ENCODE measurements at regions not wholly inside any gene's neighbourhood (a gene's known extent, or its start where the extent isn't known, plus 50 kb on each side); places are given as distances from the start of the nearest gene placed in this dataset.

DNA sequence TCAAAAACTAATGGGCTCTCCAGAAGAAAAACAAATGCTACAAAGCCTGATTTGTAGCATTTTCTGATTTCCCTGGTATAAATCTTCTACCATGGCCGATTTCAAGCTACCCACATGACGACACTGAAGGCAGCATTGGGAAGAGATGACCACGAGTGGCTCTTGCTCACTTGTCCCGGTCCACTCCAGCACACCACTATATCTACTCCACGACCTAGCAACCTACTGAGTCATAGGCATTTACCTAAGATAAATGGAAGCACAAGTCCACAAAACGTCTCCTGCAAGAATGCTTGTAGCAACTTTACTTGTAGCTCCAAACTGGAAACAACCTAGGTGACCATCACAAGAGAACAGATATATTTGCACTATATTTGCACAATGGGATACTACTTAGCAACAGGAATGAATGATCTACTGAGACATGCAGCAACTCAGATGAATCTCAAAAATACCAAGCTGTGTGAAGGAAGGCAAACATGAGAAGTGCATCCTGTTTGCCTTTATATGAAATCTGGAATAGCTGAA, 60.8 kb upstream of the HES1 start:
- no peak for DNase-seq

DNA sequence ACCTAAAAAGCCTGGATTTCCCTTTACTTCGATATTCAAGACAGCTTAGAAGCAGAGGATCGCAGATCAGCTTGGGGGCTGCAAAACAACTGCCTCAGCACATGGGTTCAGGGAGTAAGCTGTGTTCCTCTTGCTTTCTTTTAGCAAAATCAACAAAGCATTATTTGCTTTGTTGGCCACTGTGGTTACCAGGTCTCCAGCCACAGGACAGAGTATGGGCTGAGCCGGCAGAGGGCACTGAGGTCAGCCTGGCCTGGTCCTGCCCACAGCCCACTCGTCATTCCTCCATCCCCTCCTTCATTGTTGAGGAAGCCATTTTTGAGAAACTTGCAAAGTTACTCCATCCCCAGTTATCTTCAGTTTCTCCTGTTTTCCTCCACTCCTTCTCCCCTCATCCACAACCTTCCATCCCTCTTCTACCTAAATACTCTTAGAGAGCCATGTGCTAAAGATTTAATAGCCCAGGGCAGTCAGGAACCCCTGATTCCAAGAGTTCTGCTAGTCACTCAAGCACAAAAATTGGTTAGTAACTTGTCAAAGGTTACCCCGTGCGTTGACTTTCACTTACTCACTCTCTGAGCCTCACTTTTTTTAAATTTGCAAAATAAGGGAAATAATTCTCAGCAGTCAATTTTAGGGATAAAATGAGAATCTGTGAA, 60.0 kb upstream of the HES1 start:
- DNase-seq: peak; percentile 66

DNA sequence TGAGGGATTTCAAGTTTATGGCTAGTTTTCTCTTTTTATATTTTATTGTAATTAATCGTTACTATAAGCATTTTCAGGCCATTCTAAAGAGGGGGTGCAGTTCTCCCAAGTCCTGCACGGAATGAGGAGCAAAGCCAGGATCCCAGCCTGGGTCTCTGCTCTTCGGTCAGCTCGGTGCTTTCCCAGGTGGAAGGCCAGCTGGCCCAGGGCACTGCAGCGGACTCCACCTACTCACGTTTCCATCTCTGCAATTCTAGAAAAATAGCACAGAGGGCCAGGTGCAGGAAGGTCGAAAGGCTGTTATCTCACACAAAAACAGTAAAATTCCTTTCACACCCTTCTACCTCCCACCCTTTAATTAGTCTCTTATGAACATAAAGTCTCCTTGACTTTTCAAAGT, 59.5 kb upstream of the HES1 start:
- DNase-seq: peak; percentile 35

DNA sequence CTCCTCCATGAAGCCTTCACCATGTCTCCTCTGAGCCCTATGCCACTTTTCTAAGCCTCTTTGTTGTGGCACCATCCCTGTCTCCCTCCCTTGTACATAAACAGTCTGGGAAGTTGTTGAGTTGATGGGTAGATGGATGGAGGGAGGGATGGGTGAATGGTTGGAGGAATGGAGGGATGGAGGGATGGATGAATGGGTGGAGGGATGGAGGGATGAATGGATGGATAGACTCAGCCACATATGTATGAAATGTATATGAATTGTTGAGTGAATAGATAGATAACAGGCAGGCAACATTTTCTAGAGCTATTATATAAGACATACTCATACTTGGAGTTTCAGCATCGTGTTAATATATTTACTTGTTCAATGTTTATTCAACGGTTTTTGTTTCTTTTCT, 58.3 kb upstream of the HES1 start:
- DNase-seq: no peak

DNA sequence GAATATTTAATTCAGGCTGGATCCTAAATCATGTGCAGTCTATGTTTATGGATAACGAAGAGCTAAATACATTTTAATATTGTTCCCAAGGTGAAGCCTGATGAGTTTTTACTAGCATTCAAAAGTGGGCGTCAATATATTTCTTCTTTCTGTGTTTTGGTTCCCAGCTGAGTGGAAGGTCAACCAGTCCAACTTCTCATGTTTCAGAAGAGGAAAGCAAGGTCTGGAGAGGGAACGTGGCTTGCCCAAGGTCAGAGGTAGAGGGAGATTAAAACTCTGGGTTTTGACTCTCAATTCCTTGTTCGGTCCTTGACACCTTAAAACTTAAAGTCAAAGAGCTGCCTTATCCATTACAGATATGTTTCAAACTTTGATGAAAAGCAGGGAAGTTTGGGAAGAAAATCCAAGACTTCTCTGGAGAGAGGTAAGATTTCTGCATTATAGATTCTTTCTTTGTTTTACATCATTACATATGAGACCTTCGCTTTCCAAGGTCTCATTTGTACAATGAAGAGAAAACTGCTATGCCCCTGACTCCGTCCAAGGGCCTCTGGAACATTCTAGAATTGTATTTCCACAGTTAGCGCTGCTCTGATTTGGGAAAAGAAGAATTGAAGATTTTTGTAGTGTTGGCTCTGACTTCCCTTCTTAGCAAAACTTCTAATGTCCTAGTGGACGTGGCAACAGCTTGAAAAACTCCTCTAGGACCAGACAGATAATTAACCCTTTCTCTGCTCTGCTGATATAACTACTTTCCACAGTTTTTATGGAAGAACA, 57.7 kb upstream of the HES1 start:
- no peak for DNase-seq

DNA sequence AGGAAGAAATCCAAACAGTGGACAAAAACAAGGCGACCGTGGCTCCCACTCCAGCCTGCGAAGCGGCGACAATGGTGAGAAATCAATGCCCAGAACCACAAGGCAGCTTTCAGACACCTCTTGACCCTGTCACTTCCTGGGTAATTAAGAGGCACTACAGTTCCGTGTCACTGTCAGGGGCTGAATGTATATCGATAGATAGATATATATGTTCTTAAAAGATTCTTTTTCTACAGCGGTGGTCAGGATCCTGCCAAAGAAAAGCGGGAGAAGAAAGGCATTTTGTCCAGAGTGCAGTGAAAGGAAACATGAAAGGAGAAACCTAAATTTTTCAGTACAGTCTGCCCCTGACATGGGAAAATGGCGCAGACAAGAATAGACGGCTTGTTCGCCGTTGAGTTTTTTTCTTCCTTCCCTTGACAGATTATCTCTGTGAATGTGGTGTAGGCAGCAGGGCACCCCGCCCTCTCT, 56.2 kb upstream of the HES1 start:
- peak; percentile 61 for DNase-seq

DNA sequence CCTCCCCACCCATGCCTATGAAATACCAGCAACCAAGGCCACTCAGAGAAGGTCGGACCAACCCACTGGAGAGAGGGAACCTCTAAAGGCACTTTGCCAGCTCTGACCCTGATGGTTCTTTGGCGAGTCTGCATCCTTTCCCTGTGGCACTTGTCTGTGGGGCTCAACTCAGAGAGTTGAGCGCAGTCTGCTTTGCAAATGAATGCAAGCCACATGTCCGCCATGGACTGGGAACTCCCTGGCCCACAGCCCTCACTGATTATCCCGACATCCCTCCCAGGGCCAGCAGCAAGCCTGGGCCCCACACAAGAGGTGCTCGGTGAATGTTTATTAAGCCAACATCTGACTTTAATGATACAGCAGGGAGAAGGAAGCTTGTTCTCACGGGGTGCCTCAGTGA, 55.5 kb upstream of the HES1 start:
- no peak for DNase-seq

DNA sequence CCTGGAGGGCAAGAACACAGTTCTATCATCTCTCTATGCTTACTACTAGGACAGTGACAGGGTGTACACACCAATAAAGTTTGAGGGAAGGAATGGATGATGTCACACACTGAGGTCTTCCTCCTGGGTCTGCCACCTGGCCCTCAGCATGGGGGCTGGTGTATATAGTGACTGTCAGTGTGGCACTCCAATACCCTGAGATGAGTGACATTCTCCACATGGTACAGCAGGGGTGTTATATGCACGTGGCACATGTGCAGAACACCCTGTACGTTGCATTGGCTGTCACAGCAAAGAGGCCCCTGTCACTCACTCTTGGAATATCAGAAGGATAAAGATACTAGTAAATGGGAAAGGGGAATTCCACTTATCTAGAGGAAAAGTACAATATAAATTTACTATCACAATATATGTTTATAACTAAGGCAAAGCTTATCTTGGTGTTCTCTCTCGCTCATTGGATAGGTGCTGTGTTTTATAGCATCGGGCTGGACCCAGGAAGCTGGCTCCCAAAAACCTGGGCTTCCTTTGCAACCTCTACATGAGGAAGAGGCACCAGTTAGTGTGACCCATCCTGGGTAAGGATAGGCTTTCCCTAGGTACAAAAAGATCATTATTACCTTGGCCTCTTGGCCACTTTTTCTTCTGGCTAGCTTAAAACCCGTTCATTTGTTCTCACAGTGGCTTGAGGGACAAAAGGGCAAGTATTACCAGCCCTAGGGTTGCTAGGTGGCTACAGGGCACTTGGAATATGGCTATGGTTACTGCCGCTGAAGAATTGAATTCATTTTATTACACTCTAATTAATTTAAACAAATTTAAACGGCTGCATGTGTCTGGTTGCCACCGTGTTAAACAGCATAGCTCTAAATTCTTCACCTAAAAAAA, 54.8 kb upstream of the HES1 start:
- peak; percentile 55 for DNase-seq

DNA sequence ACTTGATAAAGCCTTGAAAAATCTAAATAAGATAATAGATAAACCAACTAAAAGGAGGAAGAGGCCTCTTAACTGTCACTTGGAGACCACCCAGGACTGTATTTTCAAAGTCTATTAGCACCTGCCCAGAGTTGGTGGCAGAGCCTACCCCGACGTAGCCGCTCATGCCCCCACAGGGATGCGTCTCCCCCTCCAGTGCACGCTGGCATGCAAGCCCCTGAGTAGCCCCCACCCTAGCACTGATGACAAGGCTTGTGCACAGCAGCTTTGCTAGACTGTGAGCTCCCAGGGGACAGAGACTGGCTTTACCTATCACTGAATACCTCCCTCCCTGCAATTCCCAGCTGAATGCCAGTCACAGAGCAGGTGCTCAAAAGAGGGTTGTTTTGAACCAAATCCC, 54.1 kb upstream of the HES1 start:
- no peak for DNase-seq

DNA sequence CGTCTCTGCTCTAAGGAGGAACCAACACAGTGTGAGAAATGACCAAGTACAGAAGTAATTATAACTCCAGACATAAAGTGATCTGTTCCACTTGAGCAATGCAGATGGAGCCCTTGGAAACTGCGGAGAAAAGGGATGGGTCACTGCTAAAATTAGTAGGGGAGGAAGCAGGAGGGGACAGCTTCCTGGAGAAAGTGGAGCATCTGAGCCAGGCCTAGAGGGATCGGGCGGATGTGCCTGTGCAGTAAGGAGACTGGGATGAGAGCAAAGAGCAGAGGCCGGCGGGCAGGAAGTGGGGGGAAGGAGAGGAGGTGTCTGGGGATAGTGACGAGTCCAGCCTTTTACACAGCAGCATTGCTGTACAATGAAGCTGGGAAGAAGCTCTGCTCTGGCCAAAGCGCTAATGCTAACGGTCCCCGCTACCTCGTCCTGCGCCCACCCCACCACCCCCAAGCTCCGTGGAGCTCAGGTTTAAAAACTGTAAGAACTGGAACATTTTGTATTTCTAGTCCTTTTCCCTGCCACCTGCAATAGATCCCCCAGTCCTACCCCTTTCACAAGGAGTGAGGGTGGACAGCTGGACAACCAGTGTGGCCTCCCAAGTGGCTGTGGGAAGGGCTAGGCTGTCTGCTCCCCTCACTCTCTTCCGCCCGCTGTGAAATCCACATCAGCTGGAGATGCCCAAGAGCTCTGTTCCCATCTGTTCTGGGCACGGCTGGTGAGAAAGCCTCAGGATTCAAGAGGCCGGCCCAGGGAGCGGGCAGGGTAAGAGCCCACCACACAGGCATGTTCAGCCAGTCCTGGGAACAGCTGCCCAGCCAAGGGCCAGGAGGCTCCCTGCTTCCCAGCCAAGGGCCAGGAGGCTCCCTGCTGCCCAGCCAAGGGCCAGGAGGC, 53.0 kb upstream of the HES1 start:
- peak; percentile 43 for DNase-seq

DNA sequence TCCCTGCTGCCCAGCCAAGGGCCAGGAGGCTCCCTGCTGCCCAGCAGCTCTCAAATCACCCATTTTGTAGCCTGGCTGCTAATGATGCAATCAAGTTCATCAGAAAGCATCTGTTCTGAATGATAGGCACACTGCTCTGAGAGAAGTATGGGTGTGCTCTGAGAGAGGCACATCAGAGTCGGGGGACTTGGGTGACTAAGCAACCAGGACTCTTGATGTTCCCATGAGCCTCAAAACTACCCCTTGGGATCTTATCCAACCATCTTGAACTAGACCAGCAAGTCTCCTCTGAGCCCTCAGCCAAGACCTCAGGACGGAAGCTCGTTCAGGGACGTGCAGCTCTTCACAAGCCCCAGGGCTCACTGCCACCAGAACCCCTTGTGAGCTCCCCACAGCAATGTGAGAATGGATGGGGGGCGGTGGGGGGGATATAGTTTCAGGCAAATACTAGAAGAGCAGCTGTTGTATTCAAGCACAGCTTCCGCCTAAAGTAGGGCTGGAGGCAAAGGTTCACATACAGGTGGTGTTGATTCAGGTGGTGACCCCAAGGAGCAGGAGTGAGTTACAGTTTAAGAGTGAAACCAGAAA, 52.2 kb upstream of the HES1 start:
- DNase-seq: peak; percentile 39

DNA sequence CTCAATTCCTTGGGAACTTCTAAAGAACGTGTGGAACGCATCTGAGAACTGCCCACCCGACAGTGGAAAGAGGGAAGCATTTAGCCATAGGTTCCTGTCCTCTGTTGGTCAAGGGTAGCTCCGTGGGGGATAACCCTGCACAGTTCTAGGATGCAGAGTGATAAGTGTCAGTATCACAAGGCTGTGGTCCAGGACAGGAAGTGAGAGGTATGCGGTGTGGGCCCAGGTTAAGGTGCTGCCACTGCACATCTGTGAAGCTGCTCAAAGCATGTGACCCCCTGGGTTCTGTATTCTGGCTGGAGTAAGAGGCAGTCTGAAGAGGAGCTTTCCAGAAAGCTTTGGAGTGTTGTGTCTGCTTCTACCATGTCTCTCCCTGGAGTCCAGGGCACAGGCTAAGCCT, 51.7 kb upstream of the HES1 start:
- no peak for DNase-seq

Data from NCI-H146 (cell line).